Stomach (tissue), 8 donors: ENCODE measurements at regions not wholly inside any gene's neighbourhood (a gene's known extent, or its start where the extent isn't known, plus 50 kb on each side); places are given as distances from the start of the nearest gene placed in this dataset.
"Not testable (repeated sequence)": the region's sequence is repeated elsewhere in the genome, so short reads cannot be mapped to it uniquely, and the experiment has no call there.

Experiments
- DNase-seq, 2 donors: peaks; one replicate each; pipeline versions ENCODE4 v3.0.0 to v3.0.0-alpha.2; 2013 to 2019
- H3K27ac ChIP-seq, 5 donors: fragments of 200-600 bp in 4 of 5; sonication (generic) in 4 of 5; one replicate each; pipeline ENCODE4 v1.5.1; 2013 to 2019; ENCODE audit warnings: mild to moderate bottlenecking in 1 of 5, moderate library complexity in 1 of 5
- H3K27me3 ChIP-seq, 3 donors: fragments of 200-600 bp; sonication (generic); one replicate each; pipeline ENCODE4 v1.5.1; 2017 to 2019; ENCODE audit warnings: mixed run types in 1 of 3
- H3K36me3 ChIP-seq, 4 donors: fragments of 200-600 bp; sonication (generic); 1 replicate in 3 of 4; 2 replicates in 1 of 4; pipeline ENCODE4 v1.5.1; 2016 to 2019
- H3K4me1 ChIP-seq, 4 donors: fragments of 200-600 bp; sonication (generic); one replicate each; pipeline ENCODE4 v1.5.1; 2016 to 2019
- H3K4me3 ChIP-seq, 4 donors: fragments of 200-600 bp; sonication (generic) in 3 of 4; one replicate each; pipeline ENCODE4 v1.5.1; 2016 to 2019; ENCODE audit warnings: mild to moderate bottlenecking in 1 of 4
- H3K9me3 ChIP-seq, 4 donors: fragments of 200-600 bp; sonication (generic); one replicate each; pipeline ENCODE4 v1.5.1; 2016 to 2019
- EP300 ChIP-seq: sonication (generic); formaldehyde crosslinking; IDR thresholded peaks from one replicate; pipeline ENCODE4 v1.6.1; 2017; ENCODE audit warnings: antibody characterized with exemption
- POLR2A ChIP-seq, 4 donors: fragments of 450-650 bp; IDR thresholded peaks; one replicate each; pipeline ENCODE4 v1.6.1; 2016; ENCODE audit warnings: antibody characterized with exemption in 4 of 4, control low read depth in 2 of 4, mild to moderate bottlenecking in 1 of 4, moderate library complexity in 1 of 4
- POLR2AphosphoS5 ChIP-seq, 3 donors: sonication (generic); formaldehyde crosslinking; IDR thresholded peaks; one replicate each; pipeline ENCODE4 v1.6.1; 2016; ENCODE audit warnings: antibody characterized with exemption in 3 of 3
- WGBS, 5 donors: extraction: QIAGEN DNeasy Blood & Tissue Kit in 3 of 5; methylation state at CpG; one replicate each; pipeline versions ENCODE4 v1.1.5 to v1.1.7; 2013 to 2018; 5-methylcytosine and 5-hydroxymethylcytosine counted together
- intact Hi-C: fragments of 100-400 bp; cut with DNase I; formaldehyde crosslinking; loops from one replicate; pipeline ENCODE4 v1.15.1; 2023; ENCODE audit warnings: low total_unique reads
- TF ChIP-seq, protein P1 (sequence below), 7 experiments: fragments of 450-650 bp in 4 of 7; fragments of 200-600 bp in 3 of 7; sonication (generic) in 3 of 7; IDR thresholded peaks; one replicate each; pipeline ENCODE4 v1.5.1; 2016 to 2019; ENCODE audit warnings: antibody characterized with exemption in 7 of 7, control low read depth in 2 of 7, mild to moderate bottlenecking in 1 of 7
- donor health status: healthy with polysubstance abuse.
- donor health status: Bipolar disorder and iron deficiency.
- donor health status: healthy.

DNA sequence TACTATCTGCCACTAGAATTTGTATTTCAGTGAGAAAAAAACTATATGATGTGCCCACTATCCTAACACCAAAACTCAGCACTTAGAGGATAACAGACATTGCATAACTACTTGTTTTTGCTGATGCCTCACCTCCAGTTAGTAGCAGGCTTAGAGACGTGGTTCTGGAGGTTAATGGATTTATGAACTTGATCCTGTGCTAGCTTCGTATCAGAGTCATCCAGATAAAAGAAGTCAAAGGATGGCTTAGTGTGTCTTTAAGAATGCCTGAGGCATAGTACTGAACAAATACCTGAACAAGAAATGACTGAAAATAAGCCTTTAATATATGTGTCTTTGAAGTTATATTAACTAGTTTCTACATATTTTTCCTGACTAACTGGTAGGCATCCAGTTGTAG, 414.9 kb upstream of the PTCHD4 start:
- intact Hi-C loops, result no loop called here
- H3K36me3 ChIP-seq, result no peaks in the 10 kb centered on the region
- 59 to 76% (median 64%) methylated on average over 2 of the region's 2 CpGs for WGBS, 5 donors

GRCh38 chr6:48520951-48521350, 410.0 kb upstream of the PTCHD4 start:
- 69 to 90% (median 82%) methylated on average over 2 of the region's 2 CpGs for WGBS, 5 donors

More for the DNA sequence above, 414.9 kb upstream of the PTCHD4 start:
- no peak for DNase-seq
- no peaks in the 10 kb centered on the region for H3K4me1 ChIP-seq
- no peaks in the 10 kb centered on the region for H3K27me3 ChIP-seq
- no peaks in the 10 kb centered on the region for H3K9me3 ChIP-seq
- no peak overlapping the region for H3K27ac ChIP-seq
- TF ChIP-seq POLR2AphosphoS5 (IDR thresholded peaks at IDR 0.05), result no peak
- no peak overlapping the region for H3K4me3 ChIP-seq

DNA sequence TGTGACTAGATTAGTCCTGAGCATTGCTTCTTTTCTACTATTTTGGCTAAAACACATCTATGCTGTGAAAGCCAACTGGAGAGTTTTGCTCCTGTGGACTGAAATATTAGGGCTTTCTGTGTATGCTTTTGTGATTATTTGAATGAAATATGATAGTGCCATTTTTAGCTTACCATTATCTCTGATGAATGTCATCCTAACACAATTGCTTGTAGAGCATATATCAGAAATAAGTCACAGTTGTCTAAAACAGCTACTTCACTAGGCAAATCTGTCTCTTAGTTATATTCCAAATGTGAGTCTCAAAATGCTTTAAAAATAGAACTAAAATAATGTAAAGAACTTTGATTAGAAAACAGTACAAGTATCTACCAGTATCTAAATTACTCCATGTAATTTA, 401.4 kb upstream of the PTCHD4 start:
- Histone ChIP-seq H3K4me1 (no peaks in the 10 kb centered on the region), H3K36me3 (no peaks in the 10 kb centered on the region), H3K9me3 (no peaks in the 10 kb centered on the region), H3K27ac (no peak overlapping the region), H3K27me3 (no peaks in the 10 kb centered on the region), H3K4me3 (no peak overlapping the region)
- intact Hi-C loops, result no loop called here
- TF ChIP-seq POLR2AphosphoS5 (IDR thresholded peaks at IDR 0.05), result no peak
- TF ChIP-seq POLR2A (IDR thresholded peaks at IDR 0.05), result no peak
- TF ChIP-seq EP300, result no peak
- TF ChIP-seq, protein P1, sequence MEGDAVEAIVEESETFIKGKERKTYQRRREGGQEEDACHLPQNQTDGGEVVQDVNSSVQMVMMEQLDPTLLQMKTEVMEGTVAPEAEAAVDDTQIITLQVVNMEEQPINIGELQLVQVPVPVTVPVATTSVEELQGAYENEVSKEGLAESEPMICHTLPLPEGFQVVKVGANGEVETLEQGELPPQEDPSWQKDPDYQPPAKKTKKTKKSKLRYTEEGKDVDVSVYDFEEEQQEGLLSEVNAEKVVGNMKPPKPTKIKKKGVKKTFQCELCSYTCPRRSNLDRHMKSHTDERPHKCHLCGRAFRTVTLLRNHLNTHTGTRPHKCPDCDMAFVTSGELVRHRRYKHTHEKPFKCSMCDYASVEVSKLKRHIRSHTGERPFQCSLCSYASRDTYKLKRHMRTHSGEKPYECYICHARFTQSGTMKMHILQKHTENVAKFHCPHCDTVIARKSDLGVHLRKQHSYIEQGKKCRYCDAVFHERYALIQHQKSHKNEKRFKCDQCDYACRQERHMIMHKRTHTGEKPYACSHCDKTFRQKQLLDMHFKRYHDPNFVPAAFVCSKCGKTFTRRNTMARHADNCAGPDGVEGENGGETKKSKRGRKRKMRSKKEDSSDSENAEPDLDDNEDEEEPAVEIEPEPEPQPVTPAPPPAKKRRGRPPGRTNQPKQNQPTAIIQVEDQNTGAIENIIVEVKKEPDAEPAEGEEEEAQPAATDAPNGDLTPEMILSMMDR (IDR thresholded peaks at IDR 0.05), result no peak
- DNase-seq, result no peak

More at GRCh38 chr6:48520951-48521350, 410.0 kb upstream of the PTCHD4 start:
- peak in 1 of 2 donors; percentile 8 for DNase-seq
- Histone ChIP-seq H3K36me3 (no peaks in the 10 kb centered on the region), H3K27ac (no peak overlapping the region), H3K4me3 (no peak overlapping the region), H3K27me3 (no peaks in the 10 kb centered on the region), H3K9me3 (no peaks in the 10 kb centered on the region), H3K4me1 (no peaks in the 10 kb centered on the region)
- TF ChIP-seq EP300 (no peak), POLR2AphosphoS5 (IDR thresholded peaks at IDR 0.05) (no peak), POLR2A (IDR thresholded peaks at IDR 0.05) (no peak)
- TF ChIP-seq, protein P1 (IDR thresholded peaks at IDR 0.05), result no peak
- intact Hi-C loops, result no loop called here

GRCh38 chr6:48511378-48511777, 400.4 kb upstream of the PTCHD4 start:
- Histone ChIP-seq H3K9me3 (no peaks in the 10 kb centered on the region), H3K4me3 (no peak overlapping the region), H3K27ac (no peak overlapping the region), H3K4me1 (no peaks in the 10 kb centered on the region), H3K36me3 (no peaks in the 10 kb centered on the region), H3K27me3 (no peaks in the 10 kb centered on the region)
- intact Hi-C loops, result no loop called here
- DNase-seq, result no peak
- WGBS, 5 donors, result 48 to 66% (median 62%) methylated on average over 2 of the region's 2 CpGs
- no peak for TF ChIP-seq EP300
- TF ChIP-seq POLR2AphosphoS5 (IDR thresholded peaks at IDR 0.05), result no peak
- TF ChIP-seq, protein P1 (IDR thresholded peaks at IDR 0.05), result no peak
- TF ChIP-seq POLR2A (IDR thresholded peaks at IDR 0.05), result no peak

GRCh38 chr6:48505621-48506020, 394.6 kb upstream of the PTCHD4 start:
- Histone ChIP-seq H3K9me3 (peaks cover 0 to 7% (median 0%) of the 10 kb centered on the region in 4 donors), H3K4me1 (no peaks in the 10 kb centered on the region), H3K4me3 (no peak overlapping the region), H3K36me3 (no peaks in the 10 kb centered on the region), H3K27ac (no peak overlapping the region), H3K27me3 (no peaks in the 10 kb centered on the region)
- intact Hi-C loops, result no loop called here
- WGBS, 5 donors, result 51 to 65% (median 60%) methylated on average over 2 of the region's 2 CpGs
- no peak for DNase-seq
- TF ChIP-seq EP300 (no peak), POLR2A (IDR thresholded peaks at IDR 0.05) (no peak), POLR2AphosphoS5 (IDR thresholded peaks at IDR 0.05) (no peak)
- TF ChIP-seq, protein P1 (IDR thresholded peaks at IDR 0.05), result no peak

DNA sequence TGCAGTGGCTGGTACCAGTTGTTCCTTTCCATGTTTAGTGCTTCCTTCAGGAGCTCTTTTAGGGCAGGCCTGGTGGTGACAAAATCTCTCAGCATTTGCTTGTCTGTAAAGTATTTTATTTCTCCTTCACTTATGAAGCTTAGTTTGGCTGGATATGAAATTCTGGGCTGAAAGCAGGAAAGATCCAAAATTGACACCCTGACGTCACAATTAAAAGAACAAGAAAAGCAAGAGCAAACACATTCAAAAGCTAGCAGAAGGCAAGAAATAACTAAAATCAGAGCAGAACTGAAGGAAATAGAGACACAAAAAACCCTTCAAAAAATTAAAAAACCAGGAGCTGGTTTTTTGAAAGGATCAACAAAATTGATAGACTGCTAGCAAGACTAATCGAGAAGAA, 382.4 kb upstream of the PTCHD4 start:
- H3K9me3 ChIP-seq, H3K36me3 ChIP-seq, H3K4me1 ChIP-seq, H3K4me3 ChIP-seq, H3K27ac ChIP-seq, DNase-seq, intact Hi-C loops, H3K27me3 ChIP-seq: not testable (repeated sequence)
- WGBS, 5 donors, result 71 to 91% (median 86%) methylated on average over 2 of the region's 2 CpGs
